ENCODE measurements at regions not wholly inside any gene's neighbourhood (a gene's known extent, or its start where the extent isn't known, plus 50 kb on each side); places are given as distances from the start of the nearest gene placed in this dataset.

DNA sequence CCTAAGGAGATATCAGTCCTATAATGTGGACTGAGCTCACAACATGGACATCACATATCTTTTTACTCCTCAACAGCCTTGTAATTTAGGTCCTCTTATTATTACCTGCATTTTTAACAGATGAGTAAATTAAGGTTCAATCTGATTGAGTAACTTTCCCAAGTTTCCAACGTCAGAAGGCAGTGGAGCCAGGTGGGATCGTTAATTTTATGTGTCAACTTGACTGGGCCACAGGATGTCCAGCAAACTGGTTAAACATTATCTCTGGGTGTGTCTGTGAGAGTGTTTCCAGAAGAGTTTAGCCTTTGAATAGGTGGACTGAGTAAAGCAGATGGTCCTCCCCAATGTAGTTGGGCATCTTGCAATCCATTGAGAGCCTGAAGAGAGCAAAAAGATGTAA is 59.0 kb upstream of the SLIT2 start:
- ChIA-PET CTCF (interaction anchor here (1.5 to 2.4 kb wide), 2 partner anchors 53 to 55 kb away, joined by 3 to 13 read pairs; no protein-coding TSS in a partner anchor), POLR2A (no interaction called here)

More for the DNA sequence above, 59.0 kb upstream of the SLIT2 start:
- H3K4me1 ChIP-seq (ENCODE audit: control insufficient read depth, extremely low read depth, insufficient read depth, low read length): peaks cover 20% of the 10 kb centered on the region
- no peak overlapping the region for H3K4me2 ChIP-seq (ENCODE audit: insufficient read depth, low read length)
- no peaks in the 10 kb centered on the region for H3K9me1 ChIP-seq (replicated peaks; ENCODE audit: control insufficient read depth, extremely low read depth, insufficient read depth, low read length)
- FAIRE-seq (no peak), DNase-seq (ENCODE audit: low read depth, low spot score) (no peak)
- intact Hi-C loops (cut with micrococcal nuclease) (no loop called here), dilution Hi-C loops (cut with MboI; ENCODE audit: extremely low pct_ligation_motif_present, low sequenced_read_pairs) (no loop called here)
- H3K36me3 ChIP-seq (ENCODE audit: control insufficient read depth in 2 of 2, extremely low read depth in 1 of 2, insufficient read depth in 2 of 2, low read length in 2 of 2): no peaks in the 10 kb centered on the region
- H4K20me1 ChIP-seq (replicated peaks; ENCODE audit: control insufficient read depth, extremely low read depth, insufficient read depth, low read length): no peaks in the 10 kb centered on the region
- no peak overlapping the region for H3K4me3 ChIP-seq (replicated peaks in 1 of 3; ENCODE audit: insufficient read depth in 1 of 3, low read depth in 1 of 3, low read length in 3 of 3)
- BruUV-seq (replicated peaks): no TSS peak
- H3K27me3 ChIP-seq (ENCODE audit: control insufficient read depth in 2 of 2, insufficient read depth in 2 of 2, low read length in 2 of 2): no peaks in the 10 kb centered on the region
- H3K79me2 ChIP-seq (ENCODE audit: control insufficient read depth, insufficient read depth, low read length): no peaks in the 10 kb centered on the region
- H3K9me3 ChIP-seq (replicated peaks; ENCODE audit: control insufficient read depth, insufficient read depth, low read length): no peaks in the 10 kb centered on the region
- no peak overlapping the region for H3K27ac ChIP-seq (ENCODE audit: insufficient read depth, low read depth, low read length)
- peak overlapping the region; percentile 68 for H2AFZ ChIP-seq (ENCODE audit: low read depth, low read length)
- H3K9ac ChIP-seq (replicated peaks; ENCODE audit: extremely low read depth, insufficient read depth, low read length): no peak overlapping the region
- TF ChIP-seq POLR2A (IDR thresholded peaks at IDR 0.05; ENCODE audit: low read depth, low read length) (no peak), POLR2AphosphoS5 (IDR thresholded peaks at IDR 0.05; ENCODE audit: insufficient read depth, low read depth, low read length) (no peak), FOS (IDR thresholded peaks at IDR 0.05; ENCODE audit: borderline replicate concordance, insufficient read depth, low read length) (no peak), EZH2 (IDR thresholded peaks at IDR 0.05; ENCODE audit: borderline replicate concordance, low read depth, low read length, severe bottlenecking) (no peak), GATA2 (IDR thresholded peaks at IDR 0.05; ENCODE audit: insufficient read depth, insufficient read length, low read depth, low read length) (no peak), MAX (IDR thresholded peaks at IDR 0.05; ENCODE audit: insufficient read depth, insufficient read length) (no peak), JUN (IDR thresholded peaks at IDR 0.05; ENCODE audit: borderline replicate concordance, insufficient read depth, insufficient read length, low read depth) (no peak), MYC (IDR thresholded peaks at IDR 0.05; ENCODE audit: low read depth, low read length) (no peak)
- TF ChIP-seq, protein P1, sequence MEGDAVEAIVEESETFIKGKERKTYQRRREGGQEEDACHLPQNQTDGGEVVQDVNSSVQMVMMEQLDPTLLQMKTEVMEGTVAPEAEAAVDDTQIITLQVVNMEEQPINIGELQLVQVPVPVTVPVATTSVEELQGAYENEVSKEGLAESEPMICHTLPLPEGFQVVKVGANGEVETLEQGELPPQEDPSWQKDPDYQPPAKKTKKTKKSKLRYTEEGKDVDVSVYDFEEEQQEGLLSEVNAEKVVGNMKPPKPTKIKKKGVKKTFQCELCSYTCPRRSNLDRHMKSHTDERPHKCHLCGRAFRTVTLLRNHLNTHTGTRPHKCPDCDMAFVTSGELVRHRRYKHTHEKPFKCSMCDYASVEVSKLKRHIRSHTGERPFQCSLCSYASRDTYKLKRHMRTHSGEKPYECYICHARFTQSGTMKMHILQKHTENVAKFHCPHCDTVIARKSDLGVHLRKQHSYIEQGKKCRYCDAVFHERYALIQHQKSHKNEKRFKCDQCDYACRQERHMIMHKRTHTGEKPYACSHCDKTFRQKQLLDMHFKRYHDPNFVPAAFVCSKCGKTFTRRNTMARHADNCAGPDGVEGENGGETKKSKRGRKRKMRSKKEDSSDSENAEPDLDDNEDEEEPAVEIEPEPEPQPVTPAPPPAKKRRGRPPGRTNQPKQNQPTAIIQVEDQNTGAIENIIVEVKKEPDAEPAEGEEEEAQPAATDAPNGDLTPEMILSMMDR (IDR thresholded peaks at IDR 0.05; ENCODE audit: extremely low read depth in 1 of 2, insufficient read depth in 1 of 2, low read depth in 1 of 2, low read length in 2 of 2): no peak

Measured in endothelial cell of umbilical vein (primary cell).